Esophagus (tissue), 2 donors: ENCODE measurements at regions not wholly inside any gene's neighbourhood (a gene's known extent, or its start where the extent isn't known, plus 50 kb on each side); places are given as distances from the start of the nearest gene placed in this dataset.
A peak's percentile ranks its signal among the peaks of the same experiment; 100 is the strongest.

Experiments
- H3K27ac ChIP-seq, 2 donors: one replicate each; pipeline ENCODE4 v1.5.1; 2013; ENCODE audit warnings: low read depth in 2 of 2, mild to moderate bottlenecking in 2 of 2, inconsistent platforms in 1 of 2, low read length in 1 of 2, moderate library complexity in 1 of 2
- H3K27me3 ChIP-seq, 2 donors: one replicate each; pipeline ENCODE4 v1.6.1; 2013; ENCODE audit warnings: low read length in 2 of 2, control low read depth in 1 of 2, mild to moderate bottlenecking in 1 of 2; ENCODE audit not compliant: insufficient read depth in 2 of 2, control insufficient read depth in 1 of 2
- H3K36me3 ChIP-seq, 2 donors: one replicate each; pipeline ENCODE4 v1.6.1; 2013; ENCODE audit warnings: low read length in 1 of 2; ENCODE audit not compliant: control insufficient read depth in 2 of 2, insufficient read depth in 2 of 2
- H3K4me1 ChIP-seq, 2 donors: one replicate each; pipeline ENCODE4 v1.6.1; 2013; ENCODE audit warnings: low read length in 1 of 2; ENCODE audit not compliant: control insufficient read depth in 2 of 2, insufficient read depth in 2 of 2
- H3K4me3 ChIP-seq, 2 donors: one replicate each; pipeline ENCODE4 v1.5.1; 2013; ENCODE audit warnings: low read length in 2 of 2, mild to moderate bottlenecking in 2 of 2, low read depth in 1 of 2, moderate library complexity in 1 of 2
- H3K9me3 ChIP-seq, 2 donors: one replicate each; pipeline ENCODE4 v1.6.1; 2013; ENCODE audit warnings: mild to moderate bottlenecking in 2 of 2, low read depth in 1 of 2, low read length in 1 of 2, moderate library complexity in 1 of 2; ENCODE audit not compliant: control insufficient read depth in 2 of 2, insufficient read depth in 1 of 2
- WGBS, 2 donors: extraction: QIAGEN DNeasy Blood & Tissue Kit; methylation state at CpG; one replicate each; pipeline ENCODE4 v1.1.7; 2013; 5-methylcytosine and 5-hydroxymethylcytosine counted together
- donor health status: healthy with polysubstance abuse.
- donor health status: Bipolar disorder and iron deficiency.

- peaks cover 0 to 2% of the 10 kb centered on the region in 2 donors for H3K4me1 ChIP-seq
Observed at GRCh38 chr14:55801121-55801520, 221.1 kb downstream of the KTN1 start.

GRCh38 chr14:55802986-55803872 is 223.2 kb downstream of the KTN1 start:
- WGBS, 2 donors = 64 to 65% methylated on average over 4 of the region's 4 CpGs
- Histone ChIP-seq H3K4me1 (peaks cover 3 to 10% of the 10 kb centered on the region in 2 donors), H3K27ac (peak overlapping the region; percentile 53 to 62), H3K4me3 (no peak overlapping the region), H3K9me3 (no peaks in the 10 kb centered on the region), H3K36me3 (no peaks in the 10 kb centered on the region), H3K27me3 (no peaks in the 10 kb centered on the region)

More at GRCh38 chr14:55801121-55801520, 221.1 kb downstream of the KTN1 start:
- no peak overlapping the region for H3K27ac ChIP-seq
- no peaks in the 10 kb centered on the region for H3K9me3 ChIP-seq
- H3K4me3 ChIP-seq = no peak overlapping the region
- H3K36me3 ChIP-seq = no peaks in the 10 kb centered on the region
- no peaks in the 10 kb centered on the region for H3K27me3 ChIP-seq
- 0% methylated on average over 1 of the region's 1 CpG for WGBS, 2 donors

GRCh38 chr14:55803873-55804553 is 224.0 kb downstream of the KTN1 start:
- Histone ChIP-seq H3K4me1 (peaks cover 3 to 10% of the 10 kb centered on the region in 2 donors), H3K27me3 (no peaks in the 10 kb centered on the region), H3K36me3 (no peaks in the 10 kb centered on the region), H3K4me3 (no peak overlapping the region), H3K27ac (peak overlapping the region; percentile 60 to 62), H3K9me3 (no peaks in the 10 kb centered on the region)
- WGBS, 2 donors = 83% methylated on average over 5 of the region's 5 CpGs

GRCh38 chr14:55805250-55805649 is 225.2 kb downstream of the KTN1 start:
- peak overlapping the region in 1 of 2 donors; percentile 1 for H3K27ac ChIP-seq
- WGBS, 2 donors = 71 to 86% methylated on average over 3 of the region's 3 CpGs

GRCh38 chr14:55807053-55807880 is 227.3 kb downstream of the KTN1 start:
- Histone ChIP-seq H3K36me3 (no peaks in the 10 kb centered on the region), H3K4me1 (peaks cover 3 to 10% of the 10 kb centered on the region in 2 donors), H3K27me3 (no peaks in the 10 kb centered on the region), H3K27ac (peak overlapping the region; percentile 73 to 80), H3K9me3 (no peaks in the 10 kb centered on the region), H3K4me3 (no peak overlapping the region)
- WGBS, 2 donors = 17 to 20% methylated on average over 17 of the region's 17 CpGs

More at GRCh38 chr14:55805250-55805649, 225.2 kb downstream of the KTN1 start:
- Histone ChIP-seq H3K36me3 (no peaks in the 10 kb centered on the region), H3K4me1 (peaks cover 3 to 10% of the 10 kb centered on the region in 2 donors), H3K4me3 (no peak overlapping the region), H3K9me3 (no peaks in the 10 kb centered on the region), H3K27me3 (no peaks in the 10 kb centered on the region)

- WGBS, 2 donors = 62 to 69% methylated on average over 2 of the region's 2 CpGs
- peaks cover 3 to 10% of the 10 kb centered on the region in 2 donors for H3K4me1 ChIP-seq
- peak overlapping the region; percentile 57 to 80 for H3K27ac ChIP-seq
- H3K4me3 ChIP-seq = no peak overlapping the region
- no peaks in the 10 kb centered on the region for H3K9me3 ChIP-seq
- H3K27me3 ChIP-seq = no peaks in the 10 kb centered on the region
- H3K36me3 ChIP-seq = no peaks in the 10 kb centered on the region
Observed at GRCh38 chr14:55807881-55808379, 227.9 kb downstream of the KTN1 start.

GRCh38 chr14:55813630-55814029 is 233.6 kb downstream of the KTN1 start:
- Histone ChIP-seq H3K4me3 (no peak overlapping the region), H3K27me3 (no peaks in the 10 kb centered on the region), H3K27ac (no peak overlapping the region), H3K4me1 (no peaks in the 10 kb centered on the region), H3K9me3 (no peaks in the 10 kb centered on the region), H3K36me3 (no peaks in the 10 kb centered on the region)
- WGBS, 2 donors = 79 to 80% methylated on average over 2 of the region's 2 CpGs

GRCh38 chr14:55814064-55814463 is 234.1 kb downstream of the KTN1 start:
- H3K27me3 ChIP-seq = no peaks in the 10 kb centered on the region
- H3K4me1 ChIP-seq = no peaks in the 10 kb centered on the region
- H3K9me3 ChIP-seq = no peaks in the 10 kb centered on the region
- WGBS, 2 donors = 66 to 77% methylated on average over 1 of the region's 1 CpG
- H3K4me3 ChIP-seq = no peak overlapping the region
- no peak overlapping the region for H3K27ac ChIP-seq
- H3K36me3 ChIP-seq = no peaks in the 10 kb centered on the region

GRCh38 chr14:55814873-55815272 is 234.9 kb downstream of the KTN1 start:
- WGBS, 2 donors = 83 to 92% methylated on average over 1 of the region's 1 CpG
- no peak overlapping the region for H3K27ac ChIP-seq
- H3K36me3 ChIP-seq = no peaks in the 10 kb centered on the region
- no peak overlapping the region for H3K4me3 ChIP-seq
- no peaks in the 10 kb centered on the region for H3K9me3 ChIP-seq
- no peaks in the 10 kb centered on the region for H3K27me3 ChIP-seq
- H3K4me1 ChIP-seq = no peaks in the 10 kb centered on the region
